HG02840 (cell line): ENCODE measurements at regions not wholly inside any gene's neighbourhood (a gene's known extent, or its start where the extent isn't known, plus 50 kb on each side); places are given as distances from the start of the nearest gene placed in this dataset.

ENCODE experiments used
- ATAC-seq: cut with Tn5 transposase; IDR thresholded peaks from one replicate; pipeline ENCODE4 v1.9.1; 2021; ENCODE audit warnings: mild to moderate bottlenecking, moderate library complexity, moderate number of reproducible peaks; ENCODE audit not compliant: unreplicated experiment, low FRiP score

GRCh38 chr20:10947726-10948125 is 273.9 kb upstream of the JAG1 start:
- ATAC-seq: no peak

GRCh38 chr20:10949930-10950783 is 276.4 kb upstream of the JAG1 start:
- ATAC-seq: no peak

- no peak for ATAC-seq
Measured at GRCh38 chr20:10951216-10951615, 277.4 kb upstream of the JAG1 start.

GRCh38 chr20:10951904-10952303 is 278.1 kb upstream of the JAG1 start:
- ATAC-seq: no peak

- ATAC-seq: no peak
Measured at GRCh38 chr20:10953437-10953836, 279.6 kb upstream of the JAG1 start.

GRCh38 chr20:10954137-10954840 is 280.5 kb upstream of the JAG1 start:
- no peak for ATAC-seq

GRCh38 chr20:10954908-10955580 is 281.2 kb upstream of the JAG1 start:
- ATAC-seq: no peak

GRCh38 chr20:10958279-10958678 is 284.5 kb upstream of the JAG1 start:
- ATAC-seq: no peak

- ATAC-seq: no peak
Measured at GRCh38 chr20:10960416-10960815, 286.6 kb upstream of the JAG1 start.

- ATAC-seq: no peak
Measured at GRCh38 chr20:10961651-10962288, 288.0 kb upstream of the JAG1 start.

- ATAC-seq: no peak
Measured at GRCh38 chr20:10962937-10963336, 289.1 kb upstream of the JAG1 start.

- no peak for ATAC-seq
Measured at GRCh38 chr20:10963717-10964266, 290.0 kb upstream of the JAG1 start.

- no peak for ATAC-seq
Measured at GRCh38 chr20:10965936-10966470, 292.2 kb upstream of the JAG1 start.

GRCh38 chr20:10970109-10970508 is 296.3 kb upstream of the JAG1 start:
- no peak for ATAC-seq

GRCh38 chr20:10971096-10971495 is 297.3 kb upstream of the JAG1 start:
- ATAC-seq: no peak

- no peak for ATAC-seq
Measured at GRCh38 chr20:10972219-10972860, 298.5 kb upstream of the JAG1 start.

- no peak for ATAC-seq
Measured at GRCh38 chr20:10976051-10976450, 302.3 kb upstream of the JAG1 start.

GRCh38 chr20:10978019-10978702 is 304.4 kb upstream of the JAG1 start:
- ATAC-seq: no peak

GRCh38 chr20:10978713-10979112 is 304.9 kb upstream of the JAG1 start:
- no peak for ATAC-seq
